GM12878 (cell line): ENCODE measurements at regions not wholly inside any gene's neighbourhood (a gene's known extent, or its start where the extent isn't known, plus 50 kb on each side); places are given as distances from the start of the nearest gene placed in this dataset.

Experiments used
- ATAC-seq: fragments of 200-7000 bp; cut with Tn5 transposase; 3 replicates; pipeline ENCODE4 v1.9.1; 2020; ENCODE audit warnings: mild to moderate bottlenecking, moderate library complexity
- BruUV-seq: library from RNA; stranded (reverse); fragments of 400-500 nt; replicated peaks from 2 replicates; lab custom pipeline; 2021; lab: Mats Ljungman, UMichigan
- CTCF ChIA-PET: fragments of 300-600 bp; sonication (Branson Sonifier 250); formaldehyde crosslinking; extraction: SDS; loops from one replicate; lab custom pipeline; 2021; ENCODE audit warnings: inconsistent platforms; lab: Yijun Ruan, JAX
- POLR2A ChIA-PET: fragments of 350-600 bp; formaldehyde crosslinking; extraction: SDS; loops from one replicate; lab custom pipeline; 2021; ENCODE audit warnings: inconsistent platforms; lab: Charles Lee
- RAD21 ChIA-PET: fragments of 300-600 bp; sonication (Branson Sonifier 250); formaldehyde crosslinking; loops from one replicate; lab custom pipeline; 2023; ENCODE audit warnings: antibody characterized with exemption; ENCODE audit not compliant: unreplicated experiment; lab: Charles Lee
- SMC1A ChIA-PET: fragments of 300-600 bp; sonication (Branson Sonifier 250); formaldehyde crosslinking; loops from one replicate; lab custom pipeline; 2023; ENCODE audit not compliant: unreplicated experiment, uncharacterized antibody; lab: Charles Lee
- DNase-seq: peaks from one replicate; pipeline ENCODE4 v3.0.0-alpha.2; 2011; ENCODE audit warnings: low read depth, low spot score
- FAIRE-seq: peaks from 3 replicates; lab custom pipeline; 2011; peaks lifted over from hg19 to GRCh38; lab: Jason Lieb, UNC
- H2AFZ ChIP-seq: 2 replicates; pipeline ENCODE4 v1.6.0; 2011; ENCODE audit warnings: low read depth, low read length, control low read depth; ENCODE audit not compliant: control insufficient read depth
- H3K27ac ChIP-seq: 2 replicates; pipeline ENCODE4 v1.5.1; 2011; ENCODE audit warnings: control low read depth; ENCODE audit not compliant: control insufficient read depth, insufficient read depth
- H3K27me3 ChIP-seq, 2 experiments: replicated peaks in 1 of 2; 2 replicates each; pipeline versions ENCODE4 v1.6.0 to v1.6.1; 2011; ENCODE audit warnings: low read length in 1 of 2; ENCODE audit not compliant: control insufficient read depth in 2 of 2, insufficient read depth in 2 of 2
- H3K36me3 ChIP-seq, 2 experiments: 2 replicates each; pipeline ENCODE4 v1.5.1; 2011; ENCODE audit warnings: low read length in 1 of 2; ENCODE audit not compliant: control insufficient read depth in 2 of 2, insufficient read depth in 2 of 2
- H3K4me1 ChIP-seq: 2 replicates; pipeline ENCODE4 v1.6.1; 2011; ENCODE audit warnings: mild to moderate bottlenecking, low read length, moderate library complexity, mixed read lengths; ENCODE audit not compliant: control insufficient read depth, insufficient read depth
- H3K4me2 ChIP-seq: 2 replicates; pipeline ENCODE4 v1.6.0; 2011; ENCODE audit warnings: control low read depth; ENCODE audit not compliant: control insufficient read depth, insufficient read depth
- H3K4me3 ChIP-seq: fragments of 200-600 bp; sonication (generic); 2 replicates; pipeline ENCODE4 v1.5.1; 2016
- H3K79me2 ChIP-seq: 2 replicates; pipeline ENCODE4 v1.6.0; 2011; ENCODE audit warnings: low read length; ENCODE audit not compliant: control insufficient read depth, insufficient read depth
- H3K9ac ChIP-seq: 2 replicates; pipeline ENCODE4 v1.8.0; 2011; ENCODE audit warnings: low read length, control low read depth, mixed read lengths; ENCODE audit not compliant: control insufficient read depth, insufficient read depth
- H3K9me3 ChIP-seq: replicated peaks from 3 replicates; pipeline ENCODE4 v1.5.1; 2011; ENCODE audit warnings: mild to moderate bottlenecking, low read length; ENCODE audit not compliant: control insufficient read depth, insufficient read depth
- H4K20me1 ChIP-seq: 2 replicates; pipeline ENCODE4 v1.6.0; 2011; ENCODE audit not compliant: control insufficient read depth, insufficient read depth
- ATF7 ChIP-seq: fragments of 450-650 bp; IDR thresholded peaks from 2 replicates; pipeline ENCODE4 v1.6.1; 2016; ENCODE audit warnings: low read depth, mild to moderate bottlenecking
- CTCF ChIP-seq, 3 experiments: IDR thresholded peaks in 2 of 3; conservative IDR thresholded peaks in 1 of 3; 2 replicates each; pipeline ENCODE4 v1.5.1; 2011; ENCODE audit warnings: low read depth in 3 of 3, low read length in 3 of 3, mild to moderate bottlenecking in 3 of 3, control low read depth in 2 of 3, moderate library complexity in 2 of 3, inconsistent platforms in 1 of 3, mixed read lengths in 1 of 3; ENCODE audit not compliant: control insufficient read depth in 2 of 3, insufficient read depth in 1 of 3; ENCODE audit errors: extremely low read depth in 1 of 3
- ELK1 ChIP-seq: IDR thresholded peaks from 2 replicates; pipeline ENCODE4 v1.6.1; 2012; ENCODE audit warnings: low read depth, low read length, improper control_type of control experiment
- JUND ChIP-seq: IDR thresholded peaks from 2 replicates; pipeline ENCODE4 v1.6.1; 2012; ENCODE audit warnings: low read depth, mild to moderate bottlenecking, low read length, improper control_type of control experiment, moderate library complexity
- KLF5 ChIP-seq: fragments of 450-650 bp; IDR thresholded peaks from 2 replicates; pipeline ENCODE4 v1.6.1; 2014; ENCODE audit warnings: mild to moderate bottlenecking; ENCODE audit not compliant: partially characterized antibody
- LARP7 ChIP-seq: fragments of 450-650 bp; IDR thresholded peaks from 2 replicates; pipeline ENCODE4 v1.6.1; 2017; ENCODE audit warnings: mild to moderate bottlenecking
- MTA3 ChIP-seq: IDR thresholded peaks from 2 replicates; pipeline ENCODE4 v1.6.1; 2012; ENCODE audit warnings: low read length, inconsistent platforms, borderline replicate concordance
- SIX5 ChIP-seq: IDR thresholded peaks from 2 replicates; pipeline ENCODE4 v1.6.1; 2011; ENCODE audit warnings: mild to moderate bottlenecking, low read depth, low read length, moderate library complexity; ENCODE audit not compliant: severe bottlenecking
- ZNF217 ChIP-seq: fragments of 450-650 bp; IDR thresholded peaks from 2 replicates; pipeline ENCODE4 v1.6.1; 2017; ENCODE audit warnings: antibody characterized with exemption, mild to moderate bottlenecking
- WGBS: methylation state at CpG from one replicate; pipeline ENCODE4 v1.1.6; 2016; ENCODE audit warnings: low lambda C conversion rate; ENCODE audit not compliant: insufficient replicate concordance, insufficient coverage; ENCODE audit errors: missing lambda C conversion rate; 5-methylcytosine and 5-hydroxymethylcytosine counted together
- in situ Hi-C: fragments of 300-500 bp; cut with MboI; formaldehyde crosslinking; loops from 9 replicates; pipeline ENCODE4 v1.14.3; 2018; ENCODE audit warnings: mixed read lengths
- intact Hi-C: fragments of 100-400 bp; cut with micrococcal nuclease; formaldehyde crosslinking; loops from one replicate; pipeline ENCODE4 v1.14.2; 2022; ENCODE audit not compliant: unreplicated experiment

GRCh38 chr6:145187491-145188206 lies 547.7 kb downstream of the EPM2A start:
- Histone ChIP-seq H2AFZ (no peak overlapping the region), H3K79me2 (no peaks in the 10 kb centered on the region), H3K36me3 (no peaks in the 10 kb centered on the region), H3K4me2 (no peak overlapping the region), H3K27me3 (no peaks in the 10 kb centered on the region), H3K4me1 (no peaks in the 10 kb centered on the region), H3K4me3 (no peak overlapping the region), H4K20me1 (no peaks in the 10 kb centered on the region), H3K27ac (no peak overlapping the region), H3K9me3 (no peaks in the 10 kb centered on the region), H3K9ac (no peak overlapping the region)
- ChIA-PET CTCF (interaction anchor here (1.7 kb wide), 1 partner anchor 10 kb away, joined by 6 read pairs; no protein-coding TSS in a partner anchor), RAD21 (interaction anchor here (1.4 kb wide), 1 partner anchor 446 kb away, joined by 6 read pairs; no protein-coding TSS in a partner anchor), SMC1A (interaction anchor here (1.3 to 1.4 kb wide), 2 partner anchors 10 to 18 kb away, joined by 4 to 5 read pairs; no protein-coding TSS in a partner anchor), POLR2A (interaction anchor here (0.6 kb wide), 1 partner anchor 390 kb away, joined by 3 read pairs; no protein-coding TSS in a partner anchor)
- WGBS: 0% methylated on average over 2 of the region's 2 CpGs
- no peak for FAIRE-seq
- no peak for DNase-seq
- TF ChIP-seq ATF7: no peak
- no peak for TF ChIP-seq ELK1
- no peak for TF ChIP-seq LARP7
- no peak for TF ChIP-seq JUND
- no peak for TF ChIP-seq ZNF217
- no peak for TF ChIP-seq CTCF (IDR thresholded peaks at IDR 0.05 in 2 of 3, conservative IDR thresholded peaks at IDR 0.05 in 1 of 3; ENCODE audit: control insufficient read depth in 2 of 3, extremely low read depth in 1 of 3, insufficient read depth in 1 of 3, low read depth in 3 of 3, low read length in 3 of 3)
- TF ChIP-seq KLF5: no peak
- no peak for TF ChIP-seq MTA3
- no peak for TF ChIP-seq SIX5
- in situ Hi-C loops: no loop called here
- intact Hi-C loops: no loop called here
- no peak for ATAC-seq
- no TSS peak for BruUV-seq
